H9 (cell line): ENCODE measurements at regions not wholly inside any gene's neighbourhood (a gene's known extent, or its start where the extent isn't known, plus 50 kb on each side); places are given as distances from the start of the nearest gene placed in this dataset.

Experiments used
- DNase-seq: peaks from one replicate; pipeline ENCODE4 v3.0.0-alpha.2; 2017
- H2AFZ ChIP-seq: one replicate; pipeline ENCODE4 v1.6.1; 2013; ENCODE audit warnings: mild to moderate bottlenecking, low read length, control low read depth, moderate library complexity
- H2AK5ac ChIP-seq: 2 replicates; pipeline ENCODE4 v1.6.1; 2013; ENCODE audit warnings: low read length, control low read depth, mixed read lengths; ENCODE audit not compliant: insufficient read length
- H2BK120ac ChIP-seq: one replicate; pipeline ENCODE4 v1.6.1; 2013; ENCODE audit warnings: low read depth, mild to moderate bottlenecking, low read length, control low read depth, inconsistent platforms; ENCODE audit not compliant: poor library complexity, severe bottlenecking
- H2BK12ac ChIP-seq: 2 replicates; pipeline ENCODE4 v1.6.1; 2013; ENCODE audit warnings: low read length, control low read depth, mixed read lengths, low read depth; ENCODE audit not compliant: insufficient read length
- H2BK15ac ChIP-seq: 2 replicates; pipeline ENCODE4 v1.6.1; 2013; ENCODE audit warnings: low read depth, low read length, control low read depth
- H2BK20ac ChIP-seq: one replicate; pipeline ENCODE4 v1.6.1; 2013; ENCODE audit warnings: low read depth, mild to moderate bottlenecking, low read length, control low read depth, inconsistent platforms; ENCODE audit not compliant: poor library complexity, severe bottlenecking
- H2BK5ac ChIP-seq: 2 replicates; pipeline ENCODE4 v1.6.1; 2013; ENCODE audit warnings: low read length, control low read depth, mixed read lengths; ENCODE audit not compliant: insufficient read length
- H3K14ac ChIP-seq: 2 replicates; pipeline ENCODE4 v1.6.1; 2013; ENCODE audit warnings: low read length, control low read depth; ENCODE audit not compliant: insufficient read depth
- H3K18ac ChIP-seq: 2 replicates; pipeline ENCODE4 v1.6.1; 2013; ENCODE audit warnings: low read depth, mild to moderate bottlenecking, mixed read lengths, low read length, control low read depth; ENCODE audit not compliant: insufficient read length
- H3K23ac ChIP-seq: 2 replicates; pipeline ENCODE4 v1.6.1; 2013; ENCODE audit warnings: low read length, control low read depth, mixed read lengths, low read depth; ENCODE audit not compliant: insufficient read length
- H3K23me2 ChIP-seq: 2 replicates; pipeline ENCODE4 v1.6.1; 2013; ENCODE audit warnings: low read depth, mild to moderate bottlenecking, mixed read lengths, low read length, control low read depth; ENCODE audit not compliant: insufficient read length, poor library complexity, severe bottlenecking
- H3K27ac ChIP-seq: 2 replicates; pipeline ENCODE4 v1.5.1; 2013; ENCODE audit warnings: low read length, control low read depth, mixed read lengths, low read depth; ENCODE audit not compliant: insufficient read length
- H3K27me3 ChIP-seq: 2 replicates; pipeline ENCODE4 v1.6.1; 2013; ENCODE audit warnings: low read length, control low read depth, inconsistent platforms; ENCODE audit not compliant: insufficient read depth
- H3K4ac ChIP-seq: 2 replicates; pipeline ENCODE4 v1.6.1; 2013; ENCODE audit warnings: low read depth, mild to moderate bottlenecking, control low read depth, inconsistent platforms, low read length, moderate library complexity
- H3K4me1 ChIP-seq: 2 replicates; pipeline ENCODE4 v1.6.1; 2013; ENCODE audit warnings: low read length, control low read depth, inconsistent platforms; ENCODE audit not compliant: insufficient read depth
- H3K4me2 ChIP-seq: 2 replicates; pipeline ENCODE4 v1.6.1; 2013; ENCODE audit warnings: low read length, control low read depth, mixed read lengths; ENCODE audit not compliant: insufficient read length, insufficient read depth
- H3K56ac ChIP-seq: 2 replicates; pipeline ENCODE4 v1.6.1; 2013; ENCODE audit warnings: low read depth, mild to moderate bottlenecking, mixed read lengths, low read length, control low read depth; ENCODE audit not compliant: insufficient read length
- H3K79me1 ChIP-seq: 2 replicates; pipeline ENCODE4 v1.6.1; 2013; ENCODE audit warnings: low read depth, mild to moderate bottlenecking, moderate library complexity, low read length, control low read depth, inconsistent platforms; ENCODE audit not compliant: insufficient read depth, poor library complexity, severe bottlenecking
- H3K79me2 ChIP-seq: 2 replicates; pipeline ENCODE4 v1.6.1; 2013; ENCODE audit warnings: low read length, control low read depth, inconsistent platforms; ENCODE audit not compliant: insufficient read depth
- H3K9ac ChIP-seq: 2 replicates; pipeline ENCODE4 v1.6.1; 2013; ENCODE audit warnings: low read length, control low read depth, mixed read lengths; ENCODE audit not compliant: insufficient read length; ENCODE audit errors: extremely low read depth
- H3K9me3 ChIP-seq: one replicate; pipeline ENCODE4 v1.6.1; 2013; ENCODE audit warnings: low read depth, low read length, inconsistent platforms; ENCODE audit not compliant: control insufficient read depth
- H3T11ph ChIP-seq: one replicate; pipeline ENCODE4 v1.6.1; 2013; ENCODE audit warnings: mild to moderate bottlenecking, low read length, control low read depth, inconsistent platforms
- H4K20me1 ChIP-seq: one replicate; pipeline ENCODE4 v1.6.1; 2013; ENCODE audit not compliant: control insufficient read depth, insufficient read length, insufficient read depth
- H4K5ac ChIP-seq: 2 replicates; pipeline ENCODE4 v1.6.1; 2013; ENCODE audit warnings: low read depth, mild to moderate bottlenecking, mixed read lengths, low read length, control low read depth; ENCODE audit not compliant: insufficient read length
- H4K8ac ChIP-seq: replicated peaks from 2 replicates; pipeline ENCODE4 v1.6.1; 2013; ENCODE audit warnings: low read length, control low read depth, mixed read lengths, low read depth; ENCODE audit not compliant: insufficient read length
- H4K91ac ChIP-seq: 2 replicates; pipeline ENCODE4 v1.6.1; 2013; ENCODE audit warnings: low read depth, mild to moderate bottlenecking, moderate library complexity, mixed read lengths, low read length, control low read depth; ENCODE audit not compliant: insufficient read length
- H3K27ac Mint-ChIP-seq, 3 experiments: 2 replicates in 2 of 3; 3 replicates in 1 of 3; pipeline ENCODE4 v1.8.0; 2020 to 2021; ENCODE audit warnings: mixed read lengths in 3 of 3, mild to moderate bottlenecking in 1 of 3, moderate library complexity in 1 of 3
- H3K27me3 Mint-ChIP-seq: 2 replicates; pipeline ENCODE4 v1.8.0; 2021; ENCODE audit warnings: low read depth, mild to moderate bottlenecking, moderate library complexity, mixed read lengths
- H3K36me3 Mint-ChIP-seq, 3 experiments: 2 replicates in 2 of 3; 3 replicates in 1 of 3; pipeline ENCODE4 v1.8.0; 2020 to 2021; ENCODE audit warnings: low read depth in 3 of 3, mixed read lengths in 3 of 3; ENCODE audit not compliant: insufficient read depth in 1 of 3
- H3K4me1 Mint-ChIP-seq, 2 experiments: 2 replicates each; pipeline ENCODE4 v1.8.0; 2020; ENCODE audit warnings: mixed read lengths in 2 of 2
- H3K4me3 Mint-ChIP-seq, 2 experiments: 2 replicates in 1 of 2; 3 replicates in 1 of 2; pipeline ENCODE4 v1.8.0; 2020 to 2021; ENCODE audit warnings: mild to moderate bottlenecking in 2 of 2, mixed read lengths in 2 of 2, moderate library complexity in 1 of 2
- H3K9me3 Mint-ChIP-seq, 2 experiments: 2 replicates in 1 of 2; 3 replicates in 1 of 2; pipeline ENCODE4 v1.8.0; 2020; ENCODE audit warnings: mild to moderate bottlenecking in 2 of 2, mixed read lengths in 2 of 2, moderate library complexity in 1 of 2
- CTCF ChIP-seq: fragments of 200-600 bp; sonication (generic); conservative IDR thresholded peaks from 3 replicates; pipeline ENCODE4 v1.8.0; 2021; ENCODE audit warnings: antibody characterized with exemption, mild to moderate bottlenecking
- WGBS: extraction: QIAGEN DNeasy Blood & Tissue Kit; methylation state at CpG from one replicate; pipeline ENCODE4 v1.1.7; 2013; ENCODE audit warnings: missing lambda C conversion rate, low lambda C conversion rate, mixed read lengths; ENCODE audit not compliant: insufficient read length; ENCODE audit errors: extremely low coverage; 5-methylcytosine and 5-hydroxymethylcytosine counted together

GRCh38 chr21:28358702-28359101 is 634.0 kb downstream of the LTN1 start:
- no peaks in the 10 kb centered on the region for H3K27me3 Mint-ChIP-seq
- no peaks in the 10 kb centered on the region for H3K79me1 ChIP-seq
- no peak overlapping the region for H3K4me3 Mint-ChIP-seq
- no peak overlapping the region for H4K8ac ChIP-seq
- H2BK120ac ChIP-seq: no peak overlapping the region
- no peak overlapping the region for H3K56ac ChIP-seq
- no peaks in the 10 kb centered on the region for H3K9me3 Mint-ChIP-seq
- no peak overlapping the region for H3K27ac ChIP-seq
- no peaks in the 10 kb centered on the region for H4K20me1 ChIP-seq
- TF ChIP-seq CTCF: no peak
- H3K4me1 ChIP-seq: no peaks in the 10 kb centered on the region
- H3K9me3 ChIP-seq: no peaks in the 10 kb centered on the region
- H3K9ac ChIP-seq: no peak overlapping the region
- no peak overlapping the region for H3K27ac Mint-ChIP-seq
- no peak overlapping the region for H3K23ac ChIP-seq
- H2BK15ac ChIP-seq: no peak overlapping the region
- H3K36me3 Mint-ChIP-seq: peaks cover 0 to under 1% (median 0%) of the 10 kb centered on the region in 3 experiments; a peak in 1 of 7 replicates
- no peak overlapping the region for H2AK5ac ChIP-seq
- H3K4me1 Mint-ChIP-seq: no peaks in the 10 kb centered on the region
- WGBS: no CpG with 5 or more reads among the region's 4 CpGs
- no peaks in the 10 kb centered on the region for H3K27me3 ChIP-seq
- no peaks in the 10 kb centered on the region for H3K23me2 ChIP-seq
- no peak overlapping the region for H2BK5ac ChIP-seq
- H3K14ac ChIP-seq: no peak overlapping the region
- no peak overlapping the region for H3T11ph ChIP-seq
- H4K91ac ChIP-seq: no peak overlapping the region
- H2BK20ac ChIP-seq: no peak overlapping the region
- no peak for DNase-seq
- H3K18ac ChIP-seq: no peak overlapping the region
- H3K4ac ChIP-seq: no peak overlapping the region
- H4K5ac ChIP-seq: no peak overlapping the region
- H2BK12ac ChIP-seq: no peak overlapping the region
- H2AFZ ChIP-seq: no peak overlapping the region
- no peaks in the 10 kb centered on the region for H3K79me2 ChIP-seq
- no peak overlapping the region for H3K4me2 ChIP-seq
